BE2C (cell line): ENCODE measurements at regions not wholly inside any gene's neighbourhood (a gene's known extent, or its start where the extent isn't known, plus 50 kb on each side); places are given as distances from the start of the nearest gene placed in this dataset.

ENCODE experiments used
- DNase-seq: peaks from one replicate; pipeline ENCODE4 v3.0.0-alpha.2; 2020
- H3K27me3 ChIP-seq: fragments of 250-450 bp; sonication (Bioruptor Pico); 2 replicates; pipeline ENCODE4 v1.5.1; 2020; ENCODE audit warnings: mild to moderate bottlenecking
- H3K36me3 ChIP-seq: fragments of 250-450 bp; sonication (Bioruptor Pico); 2 replicates; pipeline ENCODE4 v1.5.1; 2020; ENCODE audit warnings: mild to moderate bottlenecking
- H3K4me1 ChIP-seq: fragments of 250-450 bp; sonication (Bioruptor Pico); 2 replicates; pipeline ENCODE4 v1.5.1; 2020
- H3K4me3 ChIP-seq: 2 replicates; pipeline ENCODE4 v1.5.1; 2011; ENCODE audit warnings: low read depth, low read length
- H3K9me3 ChIP-seq: fragments of 250-450 bp; sonication (Bioruptor Pico); 2 replicates; pipeline ENCODE4 v1.5.1; 2020
- CTCF ChIP-seq: IDR thresholded peaks from 2 replicates; pipeline ENCODE4 v1.5.1; 2012; ENCODE audit warnings: mild to moderate bottlenecking, low read depth, low read length

DNA sequence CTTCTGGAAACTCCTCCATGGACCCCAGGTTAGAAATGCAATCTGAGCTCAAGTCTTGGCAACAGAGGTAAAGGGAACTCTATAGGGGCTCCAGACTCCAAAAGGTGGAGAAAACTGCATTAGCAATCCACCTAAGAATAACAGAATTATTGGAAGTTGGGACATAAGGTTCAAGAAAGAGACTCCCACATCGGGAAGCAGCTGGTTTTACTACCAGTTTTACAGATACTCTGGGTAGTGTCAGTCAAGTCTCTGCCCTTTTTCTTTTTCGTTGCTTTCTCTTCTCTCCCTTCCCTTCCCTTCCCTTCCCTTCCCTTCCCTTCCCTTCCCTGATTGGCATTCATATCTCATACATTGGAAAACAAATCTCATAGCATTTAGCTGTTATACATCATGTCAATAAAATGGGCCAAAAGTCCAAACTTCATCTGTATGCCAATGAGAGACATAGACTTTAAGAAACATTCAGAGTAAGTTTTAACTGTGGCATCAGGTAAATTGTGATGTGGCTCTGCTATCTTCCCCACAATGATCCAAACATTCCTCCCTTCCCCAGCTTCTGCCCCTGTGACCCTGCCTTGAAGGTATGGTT is 166.7 kb downstream of the KCNE4 start:
- Histone ChIP-seq H3K4me1 (no peaks in the 10 kb centered on the region), H3K27me3 (no peaks in the 10 kb centered on the region), H3K4me3 (no peak overlapping the region), H3K9me3 (no peaks in the 10 kb centered on the region), H3K36me3 (no peaks in the 10 kb centered on the region)
- TF ChIP-seq CTCF = no peak
- DNase-seq = no peak

- no peak for TF ChIP-seq CTCF
- no peak for DNase-seq
- Histone ChIP-seq H3K4me3 (no peak overlapping the region), H3K36me3 (no peaks in the 10 kb centered on the region), H3K9me3 (no peaks in the 10 kb centered on the region), H3K4me1 (peaks cover 5% of the 10 kb centered on the region), H3K27me3 (no peaks in the 10 kb centered on the region)
Measured at GRCh38 chr2:223219872-223220657, 168.1 kb downstream of the KCNE4 start.

DNA sequence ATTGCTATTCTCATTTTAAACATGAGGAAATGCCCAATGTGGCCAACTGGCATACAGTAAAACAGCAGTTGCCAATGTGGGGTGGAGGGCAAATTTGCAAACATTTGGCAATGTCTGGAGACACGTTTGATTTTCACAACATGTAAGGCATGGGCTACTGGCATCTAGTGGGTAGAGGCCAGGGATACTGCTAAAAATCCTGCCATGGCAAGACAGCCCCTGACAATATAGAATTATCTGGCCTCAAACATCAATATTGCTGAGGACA is 168.6 kb downstream of the KCNE4 start:
- Histone ChIP-seq H3K27me3 (no peaks in the 10 kb centered on the region), H3K9me3 (no peaks in the 10 kb centered on the region), H3K36me3 (no peaks in the 10 kb centered on the region), H3K4me1 (peaks cover 5% of the 10 kb centered on the region), H3K4me3 (no peak overlapping the region)
- DNase-seq = no peak
- no peak for TF ChIP-seq CTCF

GRCh38 chr2:223221139-223221835 is 169.3 kb downstream of the KCNE4 start:
- Histone ChIP-seq H3K4me1 (peaks cover 5% of the 10 kb centered on the region), H3K27me3 (no peaks in the 10 kb centered on the region), H3K36me3 (no peaks in the 10 kb centered on the region), H3K4me3 (no peak overlapping the region), H3K9me3 (no peaks in the 10 kb centered on the region)
- no peak for TF ChIP-seq CTCF
- no peak for DNase-seq

DNA sequence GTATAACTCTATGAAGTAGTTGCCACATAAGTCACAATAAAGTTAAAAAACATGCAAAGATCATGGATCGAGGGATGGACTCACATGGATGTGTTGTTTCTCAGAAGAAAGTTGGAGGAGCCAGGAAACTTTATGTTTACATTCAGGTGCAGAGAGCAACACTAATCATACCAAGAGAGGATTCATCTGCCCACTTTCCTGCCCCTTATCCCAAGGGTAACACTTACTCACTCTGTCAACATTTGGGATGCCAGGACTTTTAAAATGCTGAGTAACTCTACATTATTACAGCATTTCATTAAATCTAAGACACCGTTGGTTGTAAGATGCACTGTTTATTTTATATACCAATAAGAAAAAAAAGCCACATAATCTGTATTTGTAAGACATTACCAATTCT is 170.4 kb downstream of the KCNE4 start:
- H3K4me3 ChIP-seq = no peak overlapping the region
- DNase-seq = no peak
- H3K36me3 ChIP-seq = no peaks in the 10 kb centered on the region
- no peaks in the 10 kb centered on the region for H3K27me3 ChIP-seq
- H3K9me3 ChIP-seq = no peaks in the 10 kb centered on the region
- no peak for TF ChIP-seq CTCF
- H3K4me1 ChIP-seq = peaks cover 5% of the 10 kb centered on the region

GRCh38 chr2:223223156-223223555 is 171.2 kb downstream of the KCNE4 start:
- Histone ChIP-seq H3K4me1 (peaks cover 8% of the 10 kb centered on the region), H3K27me3 (no peaks in the 10 kb centered on the region), H3K9me3 (no peaks in the 10 kb centered on the region), H3K36me3 (no peaks in the 10 kb centered on the region), H3K4me3 (no peak overlapping the region)
- no peak for DNase-seq
- no peak for TF ChIP-seq CTCF
